GM19239 (cell line): ENCODE measurements at regions not wholly inside any gene's neighbourhood (a gene's known extent, or its start where the extent isn't known, plus 50 kb on each side); places are given as distances from the start of the nearest gene placed in this dataset.

ENCODE experiments used
- DNase-seq: peaks from one replicate; pipeline ENCODE4 v3.0.0; 2011; ENCODE audit warnings: low spot score; ENCODE audit not compliant: insufficient read length
- FAIRE-seq: peaks from 2 replicates; lab custom pipeline; 2011; peaks lifted over from hg19 to GRCh38; lab: Jason Lieb, UNC

DNA sequence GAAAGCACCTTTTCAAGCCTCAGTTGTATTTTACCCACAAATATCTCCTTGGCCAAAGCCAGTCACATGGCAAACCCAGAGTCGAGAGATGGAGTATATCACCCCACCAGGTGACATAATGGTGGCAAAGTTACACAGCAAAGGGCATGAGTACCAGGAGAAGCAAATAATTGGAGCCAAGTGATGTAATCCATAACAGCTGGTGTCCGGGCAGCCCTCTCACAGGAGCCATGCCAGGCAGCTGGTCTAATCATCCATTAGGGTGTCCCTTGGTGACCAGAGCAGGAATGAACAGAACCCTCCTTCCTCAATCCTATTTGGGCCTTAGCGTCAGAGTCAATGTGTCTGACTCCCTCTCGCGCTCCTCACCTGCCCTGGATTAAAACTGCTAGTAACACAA, 272.1 kb downstream of the LRFN2 start:
- DNase-seq (no peak), FAIRE-seq (no peak)

DNA sequence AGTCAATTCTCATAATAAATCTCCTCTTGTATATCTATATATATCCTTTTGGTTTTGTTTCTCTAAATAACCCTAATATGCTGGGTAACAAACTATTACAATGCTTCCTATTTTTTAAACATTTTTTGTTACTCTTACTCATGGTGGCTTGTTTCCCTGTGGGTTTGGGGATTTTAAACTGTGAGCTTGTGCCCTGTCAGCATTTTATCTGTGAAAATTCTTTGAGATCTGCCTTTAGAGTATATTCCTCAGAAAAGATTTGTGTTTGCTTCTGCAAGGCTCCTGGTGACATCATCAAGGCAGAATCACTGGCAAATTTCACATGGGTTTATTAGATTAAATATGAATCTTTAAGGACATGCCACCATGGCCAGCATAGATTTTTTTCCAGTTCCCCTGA, 273.6 kb downstream of the LRFN2 start:
- DNase-seq (no peak), FAIRE-seq (no peak)

DNA sequence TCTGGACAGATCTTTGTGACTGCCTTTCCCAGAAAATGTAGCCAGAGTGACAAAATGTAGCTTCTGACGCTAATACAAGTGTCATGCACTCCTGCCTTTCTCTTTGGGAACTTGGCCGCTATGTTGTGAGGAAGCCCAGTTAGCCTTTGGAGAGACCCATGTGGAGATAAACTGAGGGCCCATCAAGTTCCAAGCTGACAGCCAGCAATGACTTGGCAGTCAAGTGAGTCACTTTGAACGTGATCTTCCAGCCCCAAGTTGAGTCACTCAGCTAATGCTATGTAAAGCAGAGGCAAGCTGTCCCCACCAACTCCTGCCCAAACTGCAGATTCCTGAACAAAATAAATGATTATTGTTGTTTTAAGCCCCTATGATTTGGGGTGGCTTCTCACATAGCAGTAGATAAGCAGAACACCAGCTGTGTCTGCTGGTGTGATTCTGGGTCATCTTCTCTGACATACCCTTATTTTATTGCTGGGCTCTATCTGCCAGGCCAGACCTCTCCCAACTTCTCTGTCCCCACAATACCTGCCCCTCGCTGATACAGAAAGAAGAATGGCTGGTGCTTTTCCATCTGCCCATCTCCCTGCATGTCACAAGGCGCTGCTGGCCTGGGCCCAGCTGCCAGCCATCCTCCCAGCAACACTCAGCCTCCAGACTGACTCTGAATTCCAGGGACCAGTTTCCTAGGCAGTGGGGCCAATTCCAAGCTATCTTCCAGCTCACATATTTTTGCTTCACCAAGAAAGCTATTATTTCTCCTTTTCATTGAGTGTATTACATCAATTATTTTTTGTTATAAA, 274.8 kb downstream of the LRFN2 start:
- DNase-seq (no peak), FAIRE-seq (no peak)

DNA sequence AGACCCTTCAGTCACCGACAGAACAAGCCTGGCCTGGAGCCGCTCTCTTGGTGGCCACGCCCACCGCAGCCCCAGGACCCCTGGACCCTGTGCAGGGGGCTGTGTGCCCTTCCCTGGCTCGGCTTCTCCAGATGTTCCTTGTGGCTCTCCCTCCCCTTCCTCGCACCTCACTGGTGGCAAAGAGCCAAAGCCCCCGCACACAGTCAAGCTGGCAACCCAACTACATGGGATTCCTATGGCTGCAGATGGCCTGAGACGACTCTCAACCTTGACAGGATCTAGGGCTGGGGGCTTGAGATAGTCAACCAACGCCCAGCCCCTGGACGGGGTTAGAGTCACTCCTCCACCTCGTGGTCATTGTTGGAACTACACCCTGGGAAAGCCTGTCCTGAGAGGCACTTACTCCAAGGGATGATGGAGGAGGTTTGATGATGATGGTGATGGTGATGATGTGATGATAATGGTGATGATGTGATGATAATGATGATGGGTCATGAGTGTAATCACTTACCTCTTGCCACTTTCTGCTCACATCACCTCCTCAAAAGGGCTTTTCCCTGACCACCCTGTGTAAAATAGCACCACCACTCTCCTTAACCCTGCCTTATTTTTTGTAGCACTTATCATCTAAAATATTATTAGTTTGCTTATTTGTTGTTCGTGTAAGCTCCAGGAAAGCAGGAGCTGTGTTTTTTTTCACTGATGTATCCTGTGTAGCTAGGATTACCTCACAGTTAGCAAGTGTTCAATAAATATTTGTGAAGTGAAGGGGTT, 278.4 kb downstream of the LRFN2 start:
- DNase-seq (peak; percentile 69), FAIRE-seq (no peak)

DNA sequence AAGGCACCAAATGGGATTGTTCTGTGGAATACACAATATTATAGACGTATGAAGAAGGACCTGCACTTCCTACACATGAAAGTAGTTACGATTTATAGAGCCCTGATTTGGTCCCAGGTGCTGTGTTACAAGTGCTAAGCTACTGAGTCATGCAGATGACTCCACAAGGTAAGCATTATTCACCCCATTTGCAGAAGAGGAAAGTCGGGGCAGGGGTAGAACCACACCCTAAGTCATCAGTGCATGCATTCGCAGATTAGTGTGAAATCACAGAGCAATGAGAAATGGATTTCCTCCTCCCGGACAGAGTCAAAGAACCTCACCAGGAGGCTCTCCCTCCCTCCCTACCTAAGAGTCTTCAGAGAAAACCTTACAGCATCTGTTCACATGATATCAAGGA, 279.5 kb downstream of the LRFN2 start:
- no peak for FAIRE-seq

DNA sequence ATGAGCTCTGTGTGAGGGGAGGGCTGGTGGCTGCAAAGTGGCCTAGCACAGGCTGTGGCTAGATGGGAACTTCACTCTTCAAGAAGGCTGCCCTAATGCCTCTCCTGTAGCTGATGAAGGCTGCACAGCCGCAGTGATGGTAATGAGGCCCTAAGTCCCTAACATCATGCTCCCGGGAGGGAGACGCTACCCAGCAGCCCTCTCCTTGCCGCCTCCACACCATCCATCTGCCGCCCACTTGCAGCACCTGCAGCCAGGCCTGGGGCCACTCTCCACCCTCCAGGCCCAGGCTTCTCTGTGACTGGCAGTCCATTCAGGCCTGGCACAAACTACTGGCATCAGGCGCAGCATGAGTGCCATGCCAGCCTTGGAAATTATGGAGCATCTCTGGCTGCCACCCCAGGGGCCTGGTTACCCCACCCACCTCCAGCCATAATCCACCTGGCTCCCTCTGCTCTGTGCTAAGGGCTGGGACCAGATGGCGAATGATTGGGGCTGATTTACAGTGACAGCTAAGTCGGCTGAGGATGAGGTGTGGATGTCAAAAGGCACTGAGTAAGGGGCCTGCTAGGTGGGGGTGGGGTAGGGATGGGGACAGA, 284.2 kb downstream of the LRFN2 start:
- DNase-seq (no peak), FAIRE-seq (no peak)

More for the DNA sequence above, 279.5 kb downstream of the LRFN2 start:
- no peak for DNase-seq

DNA sequence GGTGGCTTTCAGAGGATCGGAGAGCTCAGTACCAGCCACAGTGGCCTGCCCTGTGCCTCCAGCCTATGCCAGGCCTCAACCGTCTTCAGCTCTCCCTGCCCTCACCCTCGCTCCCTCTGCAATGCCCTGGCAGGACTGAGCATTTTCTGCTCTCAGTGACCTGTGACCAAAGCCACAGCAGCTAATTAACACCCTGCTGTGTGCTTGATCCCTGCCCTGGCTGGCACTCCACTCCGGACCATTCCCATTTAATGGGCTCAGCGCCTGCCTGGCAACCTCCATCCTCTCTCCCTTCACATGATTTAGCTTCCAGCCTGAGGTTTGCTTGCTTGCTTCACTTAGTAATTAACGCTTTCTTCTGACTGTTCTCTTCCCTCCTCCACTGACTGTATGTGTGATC, 287.5 kb downstream of the LRFN2 start:
- FAIRE-seq (no peak), DNase-seq (no peak)

DNA sequence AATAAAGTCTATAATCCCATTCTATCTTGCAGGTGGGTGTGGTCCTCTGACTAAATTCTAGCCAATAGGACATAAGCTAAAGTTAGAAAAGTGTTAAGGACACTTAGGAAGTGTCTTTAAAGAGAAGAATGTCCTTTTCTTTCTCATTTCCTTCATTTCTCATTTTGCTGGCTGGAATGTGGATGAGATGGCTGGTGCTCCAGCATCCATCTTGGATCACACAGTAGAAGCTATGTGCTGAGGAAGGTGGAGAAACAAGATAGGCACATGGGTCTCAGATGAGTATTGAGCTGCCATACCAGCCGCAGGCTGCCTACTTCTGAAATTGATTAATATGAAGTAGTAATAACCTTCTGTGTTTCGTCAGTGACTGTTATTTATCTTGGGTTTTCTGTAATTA, 289.0 kb downstream of the LRFN2 start:
- DNase-seq (no peak), FAIRE-seq (no peak)

DNA sequence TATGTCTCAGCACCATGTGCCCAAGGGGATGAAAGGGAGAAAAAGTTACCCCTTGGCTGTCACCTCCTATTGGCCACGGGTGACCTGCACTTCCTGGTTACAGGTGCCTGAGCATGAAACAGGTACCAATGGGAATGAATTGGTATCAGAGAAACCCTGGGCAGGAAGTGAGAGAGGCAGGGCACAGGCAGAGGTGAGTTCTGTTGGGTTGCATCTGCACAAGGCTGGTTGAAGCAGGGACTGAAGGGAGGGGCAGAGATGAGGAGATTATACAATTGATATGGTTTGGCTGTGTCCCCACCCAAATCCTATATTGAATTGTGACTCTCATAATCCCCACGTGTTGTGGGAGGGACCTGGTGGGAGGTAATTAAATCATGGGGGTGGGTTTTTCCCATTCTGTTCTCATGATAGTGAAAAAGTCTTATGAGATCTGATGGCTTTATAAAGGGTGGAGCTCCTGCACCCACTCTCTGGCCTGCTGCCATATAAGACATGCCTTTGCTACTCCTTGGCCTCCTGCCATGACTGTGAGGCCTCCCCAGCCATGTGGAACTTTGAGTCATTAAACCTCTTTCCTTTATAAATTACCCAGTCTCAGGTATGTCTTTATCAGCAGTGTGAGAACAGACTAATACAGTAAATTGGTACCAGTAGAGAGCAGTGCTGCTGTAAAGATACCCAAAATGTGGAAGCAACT, 291.8 kb downstream of the LRFN2 start:
- FAIRE-seq, result no peak
- DNase-seq, result no peak

DNA sequence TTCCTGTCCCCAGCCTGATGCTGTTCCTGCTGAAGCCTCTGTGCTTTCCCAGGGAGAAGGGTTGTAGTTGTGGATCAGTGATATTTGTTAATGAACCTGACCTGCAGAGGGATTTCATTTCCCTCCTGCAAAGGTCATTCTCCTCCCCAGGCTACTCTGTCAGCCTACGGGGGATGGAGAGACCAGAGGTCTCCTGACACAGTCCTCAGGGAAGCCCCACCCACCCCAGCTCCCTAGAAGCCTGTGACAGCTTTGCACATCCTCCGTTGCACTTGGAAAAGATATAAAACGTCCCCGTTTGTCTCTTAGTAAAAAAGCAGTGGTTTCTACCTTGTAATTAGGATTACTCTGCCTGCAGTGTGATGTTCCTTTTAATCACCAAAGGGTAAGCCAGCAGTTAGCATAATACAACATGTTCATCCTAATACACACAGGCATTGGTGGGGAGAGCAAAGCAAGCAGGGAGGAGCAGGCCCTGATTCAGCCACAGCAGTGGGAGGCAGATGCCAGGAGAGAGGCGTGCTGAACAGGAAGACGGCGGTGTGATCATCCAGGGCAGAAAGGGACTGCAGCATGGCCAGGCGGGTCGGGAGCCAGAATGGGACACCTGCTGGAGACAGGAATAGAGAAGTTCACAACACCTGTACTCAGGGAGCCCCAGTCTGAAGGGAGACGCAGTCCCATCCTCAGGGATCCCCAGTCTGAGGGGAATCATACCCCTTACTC, 293.5 kb downstream of the LRFN2 start:
- DNase-seq (no peak), FAIRE-seq (no peak)

DNA sequence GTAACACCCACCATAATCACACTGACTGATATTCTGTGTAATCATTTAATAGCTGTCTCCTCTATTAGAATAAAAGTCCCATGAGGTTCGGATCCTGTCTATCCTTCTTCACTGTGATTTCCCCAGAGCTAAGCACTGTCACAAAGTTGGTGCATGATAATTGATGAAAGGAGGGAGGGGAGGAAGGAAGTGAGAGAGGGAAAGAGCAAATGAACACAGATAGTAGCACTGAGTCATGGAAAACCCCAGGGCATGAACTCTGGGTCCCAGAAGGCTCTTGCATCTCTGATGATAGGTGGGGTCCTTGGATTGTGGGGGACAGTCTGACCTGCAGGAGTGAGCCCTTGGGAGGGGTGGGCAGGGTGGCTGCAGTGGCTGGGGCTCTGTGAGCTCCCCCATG, 294.1 kb downstream of the LRFN2 start:
- DNase-seq (no peak), FAIRE-seq (no peak)

DNA sequence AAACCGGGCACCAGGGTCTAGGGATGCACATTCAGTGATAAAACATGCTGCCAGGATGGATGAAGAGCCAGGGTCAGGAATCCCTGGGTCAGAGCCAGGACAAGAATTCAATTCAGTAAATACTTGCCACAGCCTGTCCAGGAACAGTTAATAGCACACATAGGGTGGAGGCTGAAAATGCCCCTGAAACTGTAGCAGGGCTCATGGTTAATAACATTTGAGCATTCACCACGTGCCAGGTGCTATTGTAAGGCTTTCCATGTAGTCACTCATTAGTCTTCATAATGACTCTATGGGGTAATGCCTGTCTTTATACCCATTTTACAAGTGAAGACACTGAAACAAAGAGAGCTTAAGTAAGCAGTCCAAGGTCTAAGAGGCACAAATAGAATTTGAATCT, 296.3 kb downstream of the LRFN2 start:
- FAIRE-seq (no peak), DNase-seq (no peak)

DNA sequence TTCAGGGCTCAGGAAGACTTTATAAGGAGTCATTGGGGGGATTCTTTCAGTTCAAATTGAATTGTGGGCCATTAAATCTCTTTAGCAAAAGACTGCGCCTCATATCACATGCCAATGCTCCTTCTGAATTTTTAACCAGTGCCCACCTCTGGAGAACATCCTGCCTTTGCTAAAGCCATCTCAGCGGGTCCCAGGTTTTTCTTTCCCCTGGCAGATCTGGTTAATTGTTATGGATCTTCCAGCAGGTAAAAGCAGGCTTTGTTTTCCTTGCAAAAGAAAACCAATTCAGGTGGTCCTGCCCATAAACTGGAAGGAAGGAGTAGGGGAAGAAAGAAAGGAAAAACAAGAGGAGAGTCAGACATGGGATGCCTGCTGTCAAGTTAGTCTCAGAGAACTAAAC, 298.2 kb downstream of the LRFN2 start:
- DNase-seq, result no peak
- no peak for FAIRE-seq

DNA sequence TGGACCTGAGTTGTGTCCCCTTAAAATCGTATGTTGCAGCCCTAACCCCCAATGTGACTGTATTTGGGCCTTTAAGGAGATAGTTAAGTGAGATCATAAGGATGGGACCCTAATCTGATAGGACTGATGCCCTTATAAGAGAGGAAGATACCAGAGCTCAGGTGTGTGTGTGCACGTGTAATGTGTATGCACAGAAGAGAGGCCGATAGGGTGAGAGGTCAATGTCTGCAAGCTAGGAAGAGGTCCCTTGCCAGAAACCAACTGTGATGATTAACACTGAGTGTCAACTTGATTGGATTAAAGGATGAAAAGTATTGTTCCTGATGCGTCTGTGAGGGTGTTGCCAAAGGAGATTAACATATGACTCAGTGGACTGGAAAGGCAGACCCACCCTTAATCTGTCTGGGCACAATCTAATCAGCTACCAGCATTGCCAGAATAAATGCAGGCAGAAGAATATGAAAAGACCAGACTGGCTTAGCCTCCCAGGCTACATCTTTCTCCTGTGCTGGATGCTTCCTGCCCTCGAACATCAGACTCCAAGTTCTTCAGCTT, 299.8 kb downstream of the LRFN2 start:
- DNase-seq, result no peak
- no peak for FAIRE-seq

DNA sequence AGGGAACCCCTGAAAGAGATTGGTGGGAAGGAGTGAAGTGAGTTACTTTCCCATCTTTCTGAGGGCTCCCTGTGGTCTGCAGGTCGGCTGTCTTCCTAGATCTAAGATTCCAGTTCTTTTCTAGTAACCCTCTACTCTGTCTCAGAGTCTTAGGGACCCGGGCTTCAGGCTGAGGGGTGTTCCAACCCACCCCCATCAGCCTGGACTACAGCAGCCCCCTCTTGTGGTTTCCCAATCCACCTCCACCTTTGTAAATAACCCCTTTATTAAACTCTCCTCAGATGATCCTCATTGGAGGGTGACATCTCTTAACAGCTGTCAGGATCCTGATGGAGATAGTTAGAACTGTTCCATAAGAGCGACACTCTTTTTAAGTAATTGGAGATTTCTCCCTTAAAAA, 300.4 kb downstream of the LRFN2 start:
- no peak for FAIRE-seq
- no peak for DNase-seq

DNA sequence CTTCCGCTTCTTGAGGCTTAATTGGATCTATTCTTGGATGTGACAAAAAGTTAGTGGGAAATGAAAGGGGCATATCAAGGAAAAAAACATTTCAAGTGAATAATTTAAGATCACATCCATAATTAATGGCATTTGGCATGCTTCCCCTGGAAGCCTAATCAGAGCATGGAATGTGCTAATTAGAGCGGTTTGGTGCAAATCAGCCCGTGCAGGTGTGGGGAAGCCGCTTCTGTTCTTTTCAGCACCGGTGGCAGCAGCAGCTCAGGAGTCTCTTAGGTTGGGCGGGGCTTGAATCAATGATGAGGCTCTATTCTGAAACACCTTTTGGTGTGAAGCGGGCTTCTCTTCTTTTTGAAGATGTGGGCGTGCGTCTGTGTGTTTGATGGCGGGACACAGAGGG, 301.2 kb downstream of the LRFN2 start:
- no peak for FAIRE-seq
- DNase-seq, result no peak

DNA sequence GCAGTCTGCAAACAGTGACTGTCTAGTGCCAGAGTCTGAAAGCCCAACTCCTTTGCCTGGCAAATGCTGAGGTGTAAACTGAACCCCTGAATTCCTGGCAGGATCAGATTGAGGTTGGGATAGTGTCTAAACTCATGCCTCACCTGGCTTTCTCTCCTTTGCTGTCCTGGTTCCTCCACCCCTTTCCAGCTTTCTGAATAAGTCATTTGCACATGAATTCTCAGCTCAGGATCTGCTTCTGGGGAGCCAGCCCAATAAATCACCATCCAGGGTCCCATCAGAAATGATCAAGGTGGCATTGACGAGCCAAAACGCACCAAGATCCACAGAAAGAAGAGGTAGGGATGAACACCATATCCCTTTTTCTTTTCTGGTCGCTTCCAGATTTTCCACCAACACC, 301.6 kb downstream of the LRFN2 start:
- DNase-seq (no peak), FAIRE-seq (no peak)

DNA sequence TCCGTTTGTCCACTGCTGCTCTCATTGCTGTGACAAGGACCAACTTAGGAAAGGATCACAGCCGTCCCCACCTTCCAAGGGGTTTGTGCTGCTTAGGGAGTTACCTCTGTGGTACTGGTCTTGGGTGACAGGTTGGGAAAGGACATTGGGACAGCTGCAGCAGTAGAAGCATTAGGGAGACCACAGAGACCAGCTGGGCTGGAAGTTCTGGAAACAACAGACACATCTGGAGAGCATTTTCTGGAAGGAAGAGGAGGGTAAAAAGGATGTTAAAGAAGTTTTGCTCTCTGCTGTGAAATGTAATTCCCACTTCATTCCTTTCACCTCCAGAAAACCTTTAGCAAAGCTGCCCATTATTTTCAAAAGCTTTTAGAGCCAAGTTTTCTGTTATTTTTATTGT, 304.2 kb downstream of the LRFN2 start:
- no peak for FAIRE-seq

DNA sequence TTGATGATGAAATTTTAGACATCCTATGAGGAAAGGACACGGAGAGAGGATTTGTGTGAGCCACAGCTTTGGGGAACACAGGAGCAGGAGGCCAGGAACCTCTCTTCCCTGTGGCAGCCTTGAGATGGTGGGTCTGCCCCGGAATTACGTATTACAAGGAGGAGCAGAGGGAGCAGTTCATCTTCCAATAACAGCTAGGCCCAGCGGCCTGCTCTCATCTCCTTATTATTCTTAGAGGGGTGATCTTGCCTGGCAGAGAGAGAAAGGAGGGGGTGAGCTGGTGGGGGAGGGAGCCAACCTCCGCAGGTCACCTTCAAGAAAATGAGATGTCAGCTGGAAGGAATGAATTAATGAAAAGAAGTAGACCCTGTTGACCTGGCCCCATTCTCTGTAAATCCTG, 305.8 kb downstream of the LRFN2 start:
- FAIRE-seq (no peak), DNase-seq (no peak)

More for the DNA sequence above, 304.2 kb downstream of the LRFN2 start:
- no peak for DNase-seq

DNA sequence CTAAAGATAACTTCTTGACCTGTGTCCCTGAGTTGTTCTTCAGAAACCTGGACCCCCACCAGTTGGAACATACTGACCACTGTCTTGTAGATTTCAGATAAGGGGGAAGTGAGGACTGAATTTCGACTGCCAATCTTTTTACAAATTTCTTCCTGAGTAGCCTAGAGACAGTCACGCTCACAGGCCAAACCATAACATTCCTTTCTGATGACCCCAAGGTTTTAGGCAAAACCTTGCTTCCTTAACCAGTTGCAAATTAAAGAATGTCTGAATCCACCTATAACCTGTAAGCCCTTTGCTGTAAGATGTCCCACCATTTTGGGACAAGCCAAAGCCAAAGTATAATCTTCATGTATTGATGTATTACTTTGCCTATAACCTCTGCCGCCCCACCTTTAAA, 306.9 kb downstream of the LRFN2 start:
- FAIRE-seq (no peak), DNase-seq (no peak)
